Endothelial cell of umbilical vein (primary cell): ENCODE measurements at regions not wholly inside any gene's neighbourhood (a gene's known extent, or its start where the extent isn't known, plus 50 kb on each side); places are given as distances from the start of the nearest gene placed in this dataset.

Source experiments
- CTCF ChIP-seq, 2 donors: IDR thresholded peaks; 1 replicate in 1 of 2; 2 replicates in 1 of 2; pipeline ENCODE4 v1.5.1; 2011; ENCODE audit warnings: low read length in 2 of 2, mild to moderate bottlenecking in 2 of 2, moderate library complexity in 2 of 2, control low read depth in 1 of 2, inconsistent platforms in 1 of 2, low read depth in 1 of 2; ENCODE audit not compliant: insufficient read depth in 1 of 2; ENCODE audit errors: extremely low read depth in 1 of 2
- EZH2 ChIP-seq: IDR thresholded peaks from 2 replicates; pipeline ENCODE4 v1.6.1; 2012; ENCODE audit warnings: borderline replicate concordance, low read depth, mild to moderate bottlenecking, moderate library complexity, low read length, inconsistent platforms; ENCODE audit not compliant: severe bottlenecking
- FOS ChIP-seq: IDR thresholded peaks from 2 replicates; pipeline ENCODE4 v1.6.1; 2011; ENCODE audit warnings: mild to moderate bottlenecking, low read length, moderate library complexity, borderline replicate concordance; ENCODE audit not compliant: insufficient read depth
- MAX ChIP-seq: IDR thresholded peaks from 2 replicates; pipeline ENCODE4 v1.6.1; 2011; ENCODE audit not compliant: insufficient read depth, insufficient read length

DNA sequence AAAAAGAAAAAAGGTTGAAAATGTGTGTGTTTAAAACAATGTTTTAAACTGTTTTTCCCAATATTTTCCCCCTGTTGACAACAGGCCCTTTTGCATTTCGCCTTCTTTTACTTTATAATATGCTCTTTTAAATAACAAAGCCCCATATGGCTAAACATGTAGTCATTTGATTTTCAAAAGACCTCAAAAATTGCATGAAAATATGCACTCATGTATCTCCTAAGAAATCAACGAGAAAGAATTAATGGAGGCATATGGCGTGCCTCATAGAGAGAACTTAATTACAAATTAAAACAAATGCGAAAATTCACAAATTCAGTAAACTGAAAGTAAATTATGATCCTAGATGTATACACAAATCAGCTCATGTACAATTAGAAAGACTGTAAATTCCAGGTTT lies 202.6 kb upstream of the FOXN3 start:
- TF ChIP-seq FOS (no peak), CTCF (IDR thresholded peaks at IDR 0.05; ENCODE audit: extremely low read depth in 1 of 2, insufficient read depth in 1 of 2, low read depth in 1 of 2, low read length in 2 of 2) (no peak), EZH2 (no peak), MAX (no peak)
